GM19240 (cell line): ENCODE measurements at regions not wholly inside any gene's neighbourhood (a gene's known extent, or its start where the extent isn't known, plus 50 kb on each side); places are given as distances from the start of the nearest gene placed in this dataset.

Experiments used
- DNase-seq: peaks from one replicate; pipeline ENCODE4 v3.0.0; 2011; ENCODE audit warnings: low spot score; ENCODE audit not compliant: insufficient read length

DNA sequence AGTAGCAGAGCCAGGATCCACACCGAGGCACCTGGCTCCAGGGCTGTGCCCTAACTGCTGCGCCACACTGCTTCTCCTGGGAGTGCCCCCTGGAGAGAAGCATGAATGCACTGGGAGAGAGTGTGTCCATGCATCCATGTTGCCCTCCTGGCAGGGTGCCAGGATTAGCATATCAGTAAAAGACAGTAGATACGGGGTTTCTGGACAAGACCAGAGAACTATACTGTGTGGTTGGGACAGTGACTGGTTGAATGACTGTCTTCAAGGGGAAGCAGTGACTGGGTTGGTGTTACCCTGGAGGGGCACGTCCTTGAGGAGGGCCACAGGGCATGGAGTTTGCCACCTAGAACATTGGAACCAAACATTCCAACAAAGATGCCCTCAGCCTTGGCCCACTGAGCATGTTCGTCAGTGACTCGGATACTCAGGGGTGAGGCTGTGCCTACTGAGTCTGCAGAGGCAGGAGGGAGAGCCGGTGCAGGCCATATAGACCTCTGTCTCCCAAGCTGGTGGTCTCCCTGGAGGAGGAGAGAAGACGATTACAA, 288.8 kb downstream of the CDC5L start:
- no peak for DNase-seq

GRCh38 chr6:44676826-44677433, 289.4 kb downstream of the CDC5L start:
- DNase-seq: no peak

- no peak for DNase-seq
These were observed 290.9 kb downstream of the CDC5L start for GRCh38 chr6:44678252-44678935.

GRCh38 chr6:44679438-44680201, 292.1 kb downstream of the CDC5L start:
- DNase-seq: no peak

GRCh38 chr6:44680202-44680720, 292.8 kb downstream of the CDC5L start:
- DNase-seq: no peak

DNA sequence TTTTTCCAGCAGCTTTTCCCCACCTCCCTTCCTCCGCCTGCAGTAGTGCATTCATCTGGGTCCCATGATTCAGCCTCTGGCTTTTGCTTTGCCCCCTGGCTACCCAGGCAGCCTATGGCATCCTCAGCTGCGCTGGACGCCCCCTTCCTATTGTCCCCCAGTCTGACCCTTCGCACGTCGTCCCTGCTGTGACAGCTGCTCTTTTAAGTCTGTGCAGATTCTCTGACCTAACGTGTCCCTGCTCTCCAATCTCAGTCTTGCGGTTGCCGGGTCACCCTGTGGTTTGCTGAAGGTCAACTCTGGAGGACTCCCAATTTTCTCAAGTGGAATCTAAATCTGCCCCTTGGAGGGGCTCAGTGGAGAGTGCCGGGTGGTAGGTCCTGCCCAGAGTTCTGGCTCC, 294.3 kb downstream of the CDC5L start:
- DNase-seq: no peak

DNA sequence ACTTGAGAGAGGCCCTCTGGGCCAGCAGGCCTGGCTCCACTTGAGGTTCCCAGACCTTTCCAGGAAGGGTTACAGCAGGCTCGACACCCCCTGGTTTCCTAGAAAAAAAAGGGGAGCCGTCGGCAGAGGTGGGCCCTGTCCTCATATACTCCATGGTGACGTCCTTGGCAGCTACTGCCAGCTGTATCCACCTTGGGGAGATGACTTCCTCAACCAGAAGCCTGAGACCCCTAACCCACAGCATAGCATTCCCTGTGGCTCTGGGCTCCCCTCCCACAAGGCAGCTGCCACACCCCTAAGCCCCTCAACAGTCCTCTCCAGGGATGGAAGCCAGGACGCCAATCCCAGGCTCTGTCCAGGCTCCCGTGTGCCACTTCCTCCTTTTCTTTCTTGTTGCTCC, 294.8 kb downstream of the CDC5L start:
- DNase-seq: no peak

DNA sequence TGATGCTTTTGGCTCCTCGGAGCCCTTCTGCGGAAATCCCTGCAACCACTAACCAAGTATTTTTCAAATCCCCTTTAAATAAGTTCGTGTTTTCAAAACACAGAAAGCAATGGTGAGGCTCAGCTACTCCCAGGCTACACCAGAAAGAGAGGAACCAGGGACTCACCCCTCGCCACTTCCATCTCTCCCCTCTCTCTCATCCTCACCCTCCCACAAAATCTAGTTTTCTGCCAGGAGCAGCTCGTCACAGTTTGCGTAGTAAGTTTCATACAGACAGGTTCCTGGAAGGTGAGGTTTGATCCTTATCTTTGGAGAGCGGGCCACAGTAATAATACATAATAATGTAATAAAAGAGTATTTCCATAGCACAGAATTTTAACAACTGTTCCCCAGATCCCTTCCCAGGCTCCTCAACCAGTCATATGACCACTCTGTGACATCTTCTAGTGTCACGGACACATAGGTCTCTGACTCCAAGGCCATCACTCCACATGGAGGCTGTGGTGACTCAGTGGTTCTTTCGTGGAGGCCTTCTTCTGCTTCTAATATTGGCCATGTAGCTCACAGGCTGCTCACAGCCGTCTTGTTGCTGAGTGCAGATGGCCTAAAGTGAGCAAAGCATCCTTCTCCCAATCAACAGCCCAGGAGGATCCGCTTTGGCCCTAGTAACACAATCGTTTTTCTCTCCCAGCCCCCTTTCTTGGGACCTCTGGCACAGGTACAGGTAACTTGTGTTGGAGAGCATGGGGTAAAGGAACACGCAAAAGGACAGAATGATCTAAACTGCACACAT, 295.7 kb downstream of the CDC5L start:
- DNase-seq: no peak

GRCh38 chr6:44685213-44685612, 297.7 kb downstream of the CDC5L start:
- DNase-seq: no peak

DNA sequence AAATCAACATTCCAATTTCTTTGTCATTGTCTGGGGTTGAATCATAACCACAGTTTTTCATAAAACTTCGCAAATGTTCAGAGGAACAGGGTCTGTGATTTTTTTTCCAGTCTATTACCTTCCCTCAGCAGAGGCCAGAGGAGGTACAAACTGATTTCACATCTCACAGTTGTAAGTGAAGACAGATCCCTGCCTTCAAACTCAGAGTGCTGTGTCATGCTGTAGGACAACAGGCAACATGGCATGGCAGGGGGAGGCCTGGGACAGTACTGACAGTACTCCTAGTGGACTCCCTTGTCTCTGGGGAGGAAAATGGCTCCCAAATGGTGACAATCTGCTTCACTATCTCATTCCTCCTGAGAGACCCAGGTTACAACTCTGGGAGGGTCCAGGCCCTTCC, 308.6 kb downstream of the CDC5L start:
- DNase-seq: no peak

GRCh38 chr6:44696686-44697085, 309.2 kb downstream of the CDC5L start:
- DNase-seq: no peak

GRCh38 chr6:44697327-44697726, 309.8 kb downstream of the CDC5L start:
- no peak for DNase-seq

DNA sequence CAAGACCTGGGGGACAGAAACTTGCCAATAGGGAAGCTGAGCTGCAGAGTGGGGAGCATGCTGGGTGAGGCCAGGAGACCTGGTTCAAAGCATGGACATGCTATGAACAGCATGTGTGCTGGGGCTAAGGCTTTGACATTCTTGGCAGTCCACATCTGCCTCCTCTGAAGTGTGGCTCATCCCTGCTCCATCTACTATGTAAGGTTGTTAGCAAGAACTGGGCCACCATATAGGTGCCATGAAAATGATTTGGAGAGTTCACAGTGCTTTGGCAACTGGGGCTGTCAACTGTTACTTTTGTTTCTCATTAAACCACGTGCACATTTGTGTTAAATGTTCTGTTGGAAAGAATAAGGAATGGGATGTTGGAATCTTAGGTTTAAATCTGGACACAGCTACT, 311.1 kb downstream of the CDC5L start:
- no peak for DNase-seq

- DNase-seq: no peak
These were observed 311.6 kb downstream of the CDC5L start for GRCh38 chr6:44699082-44699481.

DNA sequence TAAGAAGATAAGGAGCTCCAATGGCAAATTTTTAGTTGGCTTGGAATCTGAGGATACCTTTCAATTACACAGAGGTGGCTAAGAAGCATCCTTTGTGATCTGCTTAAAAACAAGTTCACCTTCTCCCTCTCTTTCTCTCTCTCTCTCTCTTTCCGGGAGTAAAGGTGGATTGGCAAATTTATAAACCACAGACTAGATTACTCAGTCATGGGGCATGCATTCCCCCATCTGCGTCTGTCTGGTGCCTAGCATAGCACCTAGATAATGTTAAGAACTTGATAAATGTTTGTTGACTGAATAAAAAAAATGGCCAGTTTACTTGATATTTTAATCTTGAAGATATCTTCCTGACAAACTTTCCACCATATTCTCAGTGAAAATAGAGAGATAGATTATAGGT, 312.3 kb downstream of the CDC5L start:
- no peak for DNase-seq

DNA sequence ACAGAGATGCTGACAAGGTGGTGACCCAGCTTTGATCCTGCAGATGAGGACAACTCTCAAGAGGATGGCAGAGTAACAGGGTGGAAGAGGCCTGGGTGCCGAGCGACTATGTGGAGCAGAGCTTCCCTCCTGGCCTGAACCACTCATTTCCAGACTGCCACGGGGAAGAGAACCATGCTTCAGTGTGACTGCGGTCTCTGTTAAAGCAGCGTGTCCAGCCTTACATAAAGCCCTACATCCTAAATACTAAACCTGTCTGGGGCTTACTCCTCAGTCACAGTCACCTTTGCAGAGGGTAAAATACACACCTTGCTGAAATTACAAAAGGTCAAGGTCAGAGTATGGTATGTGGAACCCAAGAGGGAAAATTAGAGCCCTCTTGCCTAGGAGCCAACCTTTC, 312.9 kb downstream of the CDC5L start:
- no peak for DNase-seq

DNA sequence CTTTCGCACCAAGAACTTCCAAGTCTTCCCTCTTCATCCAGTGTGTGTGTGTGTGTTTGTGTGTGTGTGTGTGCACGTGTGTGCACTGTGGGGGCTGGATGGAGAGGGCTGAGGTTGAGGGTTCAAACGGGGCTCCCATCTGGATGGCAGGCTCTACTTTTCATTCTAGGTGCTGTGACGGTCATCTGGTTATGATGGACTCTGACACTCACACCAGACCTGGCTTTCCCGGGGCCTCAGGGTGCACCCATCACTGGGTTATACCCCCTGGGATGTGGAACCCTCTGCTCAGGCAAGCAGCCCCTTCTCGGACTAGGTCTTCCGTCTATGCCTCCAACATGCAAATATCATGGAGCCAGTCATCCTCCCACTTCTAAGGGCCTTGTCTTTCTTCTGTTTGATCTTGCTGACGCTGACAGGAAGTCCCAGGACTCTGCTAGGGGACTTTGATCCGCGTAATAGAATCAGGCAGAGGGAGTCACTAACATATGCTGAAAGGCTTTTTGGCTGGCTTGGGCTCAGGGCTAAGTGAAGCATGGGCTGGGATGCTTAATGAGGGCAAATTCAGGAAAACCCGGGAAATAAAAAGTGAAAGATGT, 313.6 kb downstream of the CDC5L start:
- no peak for DNase-seq

- DNase-seq: no peak
These were observed 314.2 kb downstream of the CDC5L start for GRCh38 chr6:44701637-44702101.

GRCh38 chr6:44702292-44702691, 314.8 kb downstream of the CDC5L start:
- no peak for DNase-seq

GRCh38 chr6:44704240-44705150, 317.0 kb downstream of the CDC5L start:
- no peak for DNase-seq
